ENCODE measurements at regions not wholly inside any gene's neighbourhood (a gene's known extent, or its start where the extent isn't known, plus 50 kb on each side); places are given as distances from the start of the nearest gene placed in this dataset.
A peak's percentile ranks its signal among the peaks of the same experiment; 100 is the strongest.

GRCh38 chr1:216847397-216848036, 124.3 kb upstream of the ESRRG start:
- TF ChIP-seq ISL1 (CRISPR knock-in tag; IDR thresholded peaks at IDR 0.05) (no peak), RARB (CRISPR knock-in tag; IDR thresholded peaks at IDR 0.05) (no peak), CSRNP3 (CRISPR knock-in tag; IDR thresholded peaks at IDR 0.05) (no peak), OSR1 (CRISPR knock-in tag; IDR thresholded peaks at IDR 0.05) (no peak), SNAI2 (CRISPR knock-in tag; IDR thresholded peaks at IDR 0.05) (no peak), GLIS3 (CRISPR knock-in tag; IDR thresholded peaks at IDR 0.05) (no peak), PATZ1 (CRISPR knock-in tag; IDR thresholded peaks at IDR 0.05; ENCODE audit: borderline replicate concordance) (no peak), ARNTL (CRISPR knock-in tag; IDR thresholded peaks at IDR 0.05; ENCODE audit: borderline replicate concordance, low read depth) (no peak), ZC3H10 (CRISPR knock-in tag; IDR thresholded peaks at IDR 0.05) (no peak), CREB5 (CRISPR knock-in tag; IDR thresholded peaks at IDR 0.05; ENCODE audit: low read depth) (no peak), PPARA (CRISPR knock-in tag; IDR thresholded peaks at IDR 0.05; ENCODE audit: borderline replicate concordance) (no peak), CSDC2 (CRISPR knock-in tag; IDR thresholded peaks at IDR 0.05) (no peak)
- peak; percentile 99 for ATAC-seq

- no peak for ATAC-seq
- TF ChIP-seq ISL1 (CRISPR knock-in tag; IDR thresholded peaks at IDR 0.05) (no peak), TCF4 (CRISPR knock-in tag; IDR thresholded peaks at IDR 0.05; ENCODE audit: borderline replicate concordance) (peak; percentile 36; the same call in 1 of the 2 replicates), ZC3H10 (CRISPR knock-in tag; IDR thresholded peaks at IDR 0.05) (no peak)
Measured at GRCh38 chr1:216846339-216846738, 123.1 kb upstream of the ESRRG start.

- no peak for ATAC-seq
- TF ChIP-seq TCF4 (CRISPR knock-in tag; IDR thresholded peaks at IDR 0.05; ENCODE audit: borderline replicate concordance) (no peak), POU6F1 (CRISPR knock-in tag; IDR thresholded peaks at IDR 0.05; ENCODE audit: borderline replicate concordance, low read depth) (no peak), TSHZ2 (CRISPR knock-in tag; IDR thresholded peaks at IDR 0.05) (no peak), ARNTL (CRISPR knock-in tag; IDR thresholded peaks at IDR 0.05; ENCODE audit: borderline replicate concordance, low read depth) (no peak), BACH2 (CRISPR knock-in tag; IDR thresholded peaks at IDR 0.05; ENCODE audit: borderline replicate concordance) (no peak), CSRNP3 (CRISPR knock-in tag; IDR thresholded peaks at IDR 0.05) (no peak), ESRRG (CRISPR knock-in tag; IDR thresholded peaks at IDR 0.05) (no peak), ZNF70 (CRISPR knock-in tag; IDR thresholded peaks at IDR 0.05) (no peak), ISL1 (CRISPR knock-in tag; IDR thresholded peaks at IDR 0.05) (no peak), PPARA (CRISPR knock-in tag; IDR thresholded peaks at IDR 0.05; ENCODE audit: borderline replicate concordance) (no peak), CSDC2 (CRISPR knock-in tag; IDR thresholded peaks at IDR 0.05) (no peak)
Measured at GRCh38 chr1:216843409-216843808, 120.2 kb upstream of the ESRRG start.

Measured in SK-N-SH treated with all-trans-retinoic acid at 6 μM for 48 hours (cell line).